GM19372 (cell line): ENCODE measurements at regions not wholly inside any gene's neighbourhood (a gene's known extent, or its start where the extent isn't known, plus 50 kb on each side); places are given as distances from the start of the nearest gene placed in this dataset.

ENCODE experiments used
- ATAC-seq: cut with Tn5 transposase; IDR thresholded peaks from one replicate; pipeline ENCODE4 v1.9.1; 2021; ENCODE audit warnings: mild to moderate bottlenecking, low read depth, moderate library complexity; ENCODE audit not compliant: unreplicated experiment

DNA sequence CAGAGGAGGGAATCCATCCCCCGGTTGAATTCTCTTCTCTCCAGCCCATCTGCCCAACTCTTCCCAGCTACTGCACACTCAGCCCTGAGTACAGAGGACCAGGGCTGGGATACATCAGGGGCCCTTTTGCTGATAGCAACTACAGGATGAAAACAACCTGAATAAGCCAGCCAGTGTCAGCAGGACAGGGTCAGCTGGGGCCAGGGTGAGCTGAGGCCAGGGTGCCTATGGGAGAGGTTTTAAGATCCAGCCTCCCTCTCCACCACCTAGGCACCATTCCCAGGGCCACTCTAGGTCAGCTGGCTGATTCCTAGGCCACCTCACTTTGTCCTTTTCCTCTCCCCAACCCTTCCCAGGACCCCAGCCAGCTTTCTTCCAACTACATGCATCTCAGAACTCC lies 83.8 kb downstream of the MRPL46 start:
- no peak for ATAC-seq

DNA sequence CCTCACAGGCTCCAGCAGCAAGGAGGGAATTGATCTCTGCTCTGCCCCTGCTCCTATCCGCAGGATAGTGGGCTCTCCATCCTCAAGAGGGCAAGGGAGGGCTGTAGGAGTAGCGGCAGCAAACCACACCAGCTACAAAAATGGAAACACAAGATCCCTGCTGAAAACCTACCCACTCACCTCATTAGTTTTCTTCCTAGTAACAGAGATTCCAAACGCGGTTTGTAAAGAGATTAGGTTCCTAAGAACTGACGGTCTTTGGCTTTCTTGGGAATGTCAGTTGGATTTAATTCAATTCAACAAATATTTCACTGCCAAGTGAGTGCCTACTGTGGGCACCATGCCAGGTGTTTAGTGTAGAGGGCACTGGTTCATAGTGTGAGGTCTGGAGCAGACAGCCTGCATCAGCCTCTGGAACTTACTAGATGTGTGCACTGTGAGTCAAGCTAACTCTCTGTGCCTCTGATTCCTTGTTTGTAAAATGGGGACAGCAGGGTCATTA lies 84.7 kb downstream of the MRPL46 start:
- no peak for ATAC-seq

DNA sequence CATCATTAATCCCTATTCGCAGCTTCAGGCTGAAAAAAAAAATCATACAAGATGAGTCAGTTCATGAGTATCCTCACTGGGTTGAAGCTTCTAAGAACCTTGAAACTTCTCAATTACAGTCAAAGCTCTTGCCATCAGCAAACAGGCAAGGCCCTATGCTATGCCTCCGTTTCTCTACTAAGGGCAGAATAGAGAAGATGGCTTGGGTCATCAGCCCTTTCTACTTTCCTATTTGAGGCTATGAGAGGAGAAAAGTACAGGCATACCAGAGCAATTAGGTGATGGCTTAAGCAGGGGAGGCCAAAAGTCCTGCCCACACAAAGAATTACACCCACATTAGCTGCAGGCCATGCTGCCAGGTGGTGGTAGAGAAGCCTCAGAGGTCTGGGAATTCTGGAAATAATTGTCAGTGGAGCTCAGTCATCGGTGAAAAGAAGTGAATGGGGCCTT lies 89.0 kb downstream of the MRPL46 start:
- no peak for ATAC-seq

DNA sequence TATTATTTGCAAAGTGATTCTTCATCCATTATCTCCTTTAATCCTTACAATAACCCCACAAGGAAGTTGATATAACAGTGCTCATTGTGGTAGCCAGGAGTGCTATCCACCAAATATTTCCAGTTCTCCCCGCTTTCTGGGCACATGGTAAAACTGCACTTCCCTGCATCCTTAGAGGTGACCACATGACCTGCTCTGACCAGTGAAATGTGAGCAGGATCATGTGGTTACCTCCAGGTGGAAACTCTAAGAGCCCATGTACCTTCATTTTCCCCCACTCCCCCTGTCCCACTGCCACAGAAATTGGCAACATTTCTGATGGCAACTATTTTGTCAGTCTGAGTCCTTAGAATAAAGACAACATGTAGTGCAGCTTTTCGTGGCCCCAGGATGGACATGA lies 89.7 kb downstream of the MRPL46 start:
- ATAC-seq = no peak

GRCh38 chr15:88376574-88377174 lies 90.5 kb downstream of the MRPL46 start:
- no peak for ATAC-seq

DNA sequence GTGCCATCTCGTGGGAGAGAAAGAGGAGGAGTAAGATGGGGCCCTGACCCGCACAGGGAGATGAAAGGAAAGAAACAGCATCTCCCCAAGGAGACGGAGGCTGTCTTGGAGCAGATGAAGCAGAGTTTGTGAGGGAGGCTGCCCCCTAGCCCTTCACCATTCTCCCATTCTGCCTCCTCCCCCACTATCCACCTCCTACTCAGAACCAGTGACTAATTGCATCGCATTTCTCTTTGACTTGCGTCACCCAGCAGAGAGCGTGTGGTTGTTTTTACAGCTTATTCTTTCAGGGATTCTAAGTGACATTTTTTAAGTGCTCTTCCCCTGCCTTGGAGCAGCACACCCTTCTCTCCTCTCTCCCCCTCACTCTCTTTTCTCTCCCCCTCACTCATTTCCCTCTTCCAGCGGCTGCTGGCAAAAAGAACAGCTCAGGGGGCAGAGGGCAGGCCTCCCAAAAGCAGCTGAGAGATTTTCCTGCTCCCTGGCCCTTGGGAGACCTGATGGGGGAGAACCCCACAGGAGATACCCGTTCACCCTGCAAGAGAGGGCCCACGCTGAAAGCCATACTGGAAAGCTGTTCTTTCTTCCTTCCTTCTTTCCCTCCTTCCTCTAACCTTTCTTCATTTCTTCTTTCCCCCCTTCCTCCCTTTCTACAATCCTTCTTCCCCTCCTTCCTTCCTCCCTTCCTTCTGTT lies 91.8 kb downstream of the MRPL46 start:
- no peak for ATAC-seq

GRCh38 chr15:88365124-88365523 lies 102.1 kb downstream of the MRPL46 start:
- no peak for ATAC-seq

- no peak for ATAC-seq
These were observed 92.2 kb upstream of the NTRK3 start for GRCh38 chr15:88348579-88349230.

GRCh38 chr15:88345962-88346361 lies 89.4 kb upstream of the NTRK3 start:
- no peak for ATAC-seq

- ATAC-seq = no peak
These were observed 88.2 kb upstream of the NTRK3 start for GRCh38 chr15:88344786-88345185.

- ATAC-seq = no peak
These were observed 86.1 kb upstream of the NTRK3 start for GRCh38 chr15:88342666-88343065.

DNA sequence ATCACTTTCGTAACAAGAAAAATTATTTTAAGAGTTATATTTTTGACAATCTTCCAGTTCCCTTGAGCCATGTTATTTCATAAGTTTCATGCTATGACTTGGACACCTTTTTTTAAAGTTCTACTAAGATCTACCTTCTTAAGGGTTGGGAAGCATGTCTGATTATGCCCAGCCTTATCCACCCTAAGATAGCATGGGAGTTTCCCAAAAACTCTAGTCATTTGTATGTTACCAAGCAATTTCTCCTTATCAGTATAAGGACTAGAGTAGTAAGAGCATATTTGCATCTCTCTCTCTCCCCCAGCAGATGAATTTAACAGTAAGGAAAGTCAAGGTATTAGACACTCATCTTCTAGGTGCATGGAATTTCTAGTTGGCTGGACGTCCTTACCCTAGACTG lies 85.1 kb upstream of the NTRK3 start:
- no peak for ATAC-seq

DNA sequence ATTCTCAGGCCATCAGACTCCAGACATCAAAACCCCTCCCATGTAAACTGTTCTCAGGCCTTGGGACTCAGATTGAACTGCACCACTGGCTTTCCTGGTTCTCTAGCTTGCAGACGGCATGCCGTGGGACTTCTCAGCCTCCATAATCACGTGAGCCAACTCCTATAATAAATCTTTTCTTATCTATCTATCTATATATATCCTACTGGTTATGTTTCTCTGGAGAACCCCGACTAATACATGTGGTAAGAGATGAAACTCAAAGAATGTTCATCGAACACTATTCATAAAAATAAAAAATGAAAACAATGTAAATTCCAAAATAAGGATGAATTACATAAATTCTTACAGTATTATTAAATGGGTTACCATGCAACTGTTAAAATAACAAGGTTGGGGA lies 84.5 kb upstream of the NTRK3 start:
- ATAC-seq = no peak

DNA sequence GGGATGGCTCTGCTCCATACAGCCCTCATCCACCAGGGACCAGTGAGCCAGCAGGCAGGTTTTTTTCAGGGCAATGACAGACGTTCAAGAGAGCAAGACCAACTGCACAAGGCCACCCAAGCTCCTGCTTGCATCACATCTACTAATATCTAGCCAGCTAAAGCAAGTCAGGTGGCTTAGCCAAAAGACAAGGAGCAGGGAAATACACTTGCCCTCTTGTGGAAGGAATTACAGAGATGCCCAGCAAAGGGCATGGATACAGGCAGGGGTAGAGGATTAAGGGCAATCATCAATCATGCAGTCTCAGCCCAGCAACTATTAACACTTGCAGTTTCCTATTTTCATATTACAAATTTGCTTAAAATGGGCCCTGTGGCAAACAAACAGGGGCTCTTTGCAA lies 81.5 kb upstream of the NTRK3 start:
- ATAC-seq = no peak

DNA sequence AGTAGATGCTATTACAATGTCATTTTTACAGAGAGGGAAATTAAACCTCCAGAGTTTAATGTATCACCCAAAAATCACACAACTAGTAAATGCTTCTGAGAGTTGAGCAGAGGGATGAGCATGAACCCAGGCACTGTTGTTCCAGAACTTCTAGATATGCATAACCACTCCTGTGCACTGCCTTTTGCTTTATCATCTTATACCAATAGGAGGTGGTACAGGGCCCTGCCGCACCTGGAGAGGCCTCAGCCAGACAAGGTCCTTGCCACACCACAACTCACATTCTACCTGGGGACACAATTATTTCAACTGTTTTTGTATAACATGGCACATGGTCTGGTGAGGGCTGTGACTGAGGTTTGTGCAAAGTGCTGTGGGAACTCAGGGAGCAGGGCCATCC lies 78.5 kb upstream of the NTRK3 start:
- ATAC-seq = no peak

DNA sequence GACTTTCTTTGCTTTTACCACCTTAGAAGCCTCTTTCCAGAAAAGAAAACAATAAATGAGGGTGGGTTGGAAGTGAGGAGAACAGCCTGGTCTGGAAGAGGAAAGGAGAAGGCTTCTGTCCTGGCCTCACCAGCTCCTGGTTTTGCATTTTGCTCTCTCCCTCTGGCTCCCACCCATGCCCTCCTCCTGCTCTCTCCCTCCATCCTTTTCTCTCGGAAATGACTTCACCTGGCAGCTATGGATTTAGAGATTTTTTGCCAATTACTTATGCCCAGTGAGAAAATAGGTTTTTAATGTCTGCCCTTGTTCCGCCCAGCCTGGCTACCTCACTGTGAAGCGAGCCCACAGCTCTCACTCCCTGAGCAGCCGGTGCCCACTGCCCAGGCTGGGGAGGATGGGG lies 77.9 kb upstream of the NTRK3 start:
- ATAC-seq = no peak

DNA sequence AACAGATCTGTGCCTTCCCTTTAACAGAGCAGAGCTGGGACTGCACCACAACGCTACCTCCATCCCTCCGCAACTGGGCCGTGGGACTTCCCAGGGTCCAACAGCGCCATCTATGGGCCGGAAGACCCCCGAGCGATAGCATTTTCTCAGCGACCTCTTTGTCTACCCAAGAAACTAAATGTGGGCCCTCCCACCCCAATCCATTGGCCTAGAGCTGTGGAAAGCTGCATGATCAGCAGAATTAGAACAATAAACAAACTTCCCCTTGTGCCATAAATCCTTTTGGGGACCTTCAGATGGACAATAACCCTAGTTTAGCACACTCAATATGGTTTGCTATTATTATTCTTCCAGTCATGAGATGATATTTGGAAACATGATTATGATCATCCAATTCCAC lies 74.8 kb upstream of the NTRK3 start:
- no peak for ATAC-seq

GRCh38 chr15:88326924-88327323 lies 70.4 kb upstream of the NTRK3 start:
- no peak for ATAC-seq

DNA sequence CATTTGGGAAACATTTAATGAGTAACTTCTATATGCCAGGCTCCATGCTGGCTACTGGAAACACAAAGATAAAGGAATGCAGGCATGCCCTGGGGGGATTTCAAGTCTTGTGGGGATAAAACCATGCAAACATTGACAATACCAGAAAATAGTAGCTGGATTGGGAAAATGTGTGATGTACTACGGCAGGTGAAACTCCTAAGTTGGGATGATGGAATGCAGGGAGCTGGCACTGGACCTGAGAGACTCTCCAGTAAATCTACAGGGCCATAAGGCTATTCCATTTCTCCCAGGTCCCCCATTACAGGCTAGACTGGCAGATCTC lies 68.2 kb upstream of the NTRK3 start:
- no peak for ATAC-seq

DNA sequence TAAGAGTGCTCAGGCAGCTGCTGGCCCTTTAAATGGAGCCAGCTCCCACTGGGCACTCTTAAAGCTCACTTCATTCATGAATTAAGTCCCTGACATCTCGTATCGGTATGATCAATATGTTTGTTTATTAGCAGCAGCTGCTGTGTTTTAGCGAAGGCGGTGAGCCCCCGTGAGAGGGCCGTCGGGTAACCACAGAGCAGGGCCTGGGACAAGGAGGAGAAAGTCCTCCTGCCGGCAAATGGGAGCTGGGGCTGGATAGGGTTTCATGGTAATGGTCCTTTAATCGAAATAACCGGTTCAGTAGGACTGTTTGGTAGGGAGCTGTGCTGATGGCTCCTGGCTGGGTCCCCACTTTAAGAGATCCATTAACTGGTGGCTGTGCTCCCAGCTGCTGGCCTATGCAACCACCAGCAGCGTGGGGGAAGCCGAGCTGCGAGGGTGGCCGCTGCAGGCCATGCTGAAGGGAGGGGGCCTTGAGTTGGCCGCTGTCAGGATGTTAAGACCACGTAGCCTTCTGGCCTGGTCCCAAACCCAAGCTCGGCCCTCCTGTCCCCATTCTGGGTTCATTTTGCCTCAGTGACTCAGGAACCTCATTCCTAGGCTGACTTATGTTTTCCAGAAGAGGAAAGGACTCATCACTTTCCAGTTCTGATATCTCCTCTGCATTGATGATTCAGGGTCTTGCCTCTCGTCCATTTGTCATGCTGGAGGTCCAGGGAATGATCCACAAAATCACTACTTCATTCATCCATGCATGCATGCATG lies 67.6 kb upstream of the NTRK3 start:
- no peak for ATAC-seq

DNA sequence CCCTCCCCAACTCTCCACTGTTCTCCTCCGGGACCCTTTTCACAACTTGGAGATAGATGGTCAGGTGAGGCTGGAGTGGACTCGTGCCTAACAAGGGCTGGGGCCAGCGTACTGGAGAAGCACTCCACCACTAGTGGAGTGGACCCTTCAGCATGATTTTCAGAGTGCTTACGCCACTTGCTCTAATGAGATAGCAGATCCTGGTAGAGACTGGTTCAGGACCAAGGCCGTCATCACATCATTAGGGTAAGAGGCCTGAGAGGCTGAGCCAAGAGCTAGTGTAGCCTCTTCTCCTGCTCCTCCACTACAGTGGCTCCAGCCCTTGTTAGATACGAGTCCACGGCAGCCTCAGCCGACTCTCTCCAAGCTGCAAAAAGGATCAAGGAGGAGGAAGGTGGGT lies 66.9 kb upstream of the NTRK3 start:
- ATAC-seq = no peak
